GM19324 (cell line): ENCODE measurements at regions not wholly inside any gene's neighbourhood (a gene's known extent, or its start where the extent isn't known, plus 50 kb on each side); places are given as distances from the start of the nearest gene placed in this dataset.
A peak's percentile ranks its signal among the peaks of the same experiment; 100 is the strongest.
"Not testable (repeated sequence)": the region's sequence is repeated elsewhere in the genome, so short reads cannot be mapped to it uniquely, and the experiment has no call there.

Experiments used
- ATAC-seq: cut with Tn5 transposase; IDR thresholded peaks from one replicate; pipeline ENCODE4 v1.9.1; 2021; ENCODE audit warnings: mild to moderate bottlenecking, moderate library complexity; ENCODE audit not compliant: unreplicated experiment, low FRiP score

- peak; percentile 66 for ATAC-seq
These were observed 115.0 kb upstream of the SHISA3 start for GRCh38 chr4:42282081-42282901.

DNA sequence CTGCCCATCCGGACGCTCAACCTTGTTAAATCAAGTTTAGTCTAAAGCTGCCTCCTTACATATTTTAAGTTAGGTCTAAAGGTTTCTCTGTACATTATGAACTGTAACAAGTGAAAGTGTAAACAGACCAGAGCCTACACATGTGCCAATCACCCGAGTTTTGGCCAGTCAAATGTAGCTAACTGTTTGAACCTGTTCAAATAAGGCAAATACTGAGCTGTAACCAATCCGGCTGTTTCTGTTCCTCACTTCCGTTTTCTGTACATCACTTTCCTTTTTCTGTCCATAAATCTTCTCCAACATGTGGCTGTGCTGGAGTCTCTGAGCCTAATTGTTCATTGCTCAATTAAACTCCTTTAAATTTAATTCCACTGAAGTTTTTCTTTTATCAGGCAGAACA is 113.3 kb upstream of the SHISA3 start:
- ATAC-seq, result no peak

GRCh38 chr4:42288876-42289275 is 108.4 kb upstream of the SHISA3 start:
- not testable (repeated sequence) for ATAC-seq

GRCh38 chr4:42292192-42292591 is 105.1 kb upstream of the SHISA3 start:
- not testable (repeated sequence) for ATAC-seq

GRCh38 chr4:42293967-42294813 is 103.1 kb upstream of the SHISA3 start:
- ATAC-seq, result no peak

- no peak for ATAC-seq
These were observed 101.1 kb upstream of the SHISA3 start for GRCh38 chr4:42296196-42296595.

- no peak for ATAC-seq
These were observed 94.9 kb upstream of the SHISA3 start for GRCh38 chr4:42302348-42302747.

- ATAC-seq, result no peak
These were observed 90.8 kb upstream of the SHISA3 start for GRCh38 chr4:42306221-42307109.

- ATAC-seq, result no peak
These were observed 89.0 kb upstream of the SHISA3 start for GRCh38 chr4:42308247-42308646.

GRCh38 chr4:42309361-42310260 is 87.7 kb upstream of the SHISA3 start:
- no peak for ATAC-seq

DNA sequence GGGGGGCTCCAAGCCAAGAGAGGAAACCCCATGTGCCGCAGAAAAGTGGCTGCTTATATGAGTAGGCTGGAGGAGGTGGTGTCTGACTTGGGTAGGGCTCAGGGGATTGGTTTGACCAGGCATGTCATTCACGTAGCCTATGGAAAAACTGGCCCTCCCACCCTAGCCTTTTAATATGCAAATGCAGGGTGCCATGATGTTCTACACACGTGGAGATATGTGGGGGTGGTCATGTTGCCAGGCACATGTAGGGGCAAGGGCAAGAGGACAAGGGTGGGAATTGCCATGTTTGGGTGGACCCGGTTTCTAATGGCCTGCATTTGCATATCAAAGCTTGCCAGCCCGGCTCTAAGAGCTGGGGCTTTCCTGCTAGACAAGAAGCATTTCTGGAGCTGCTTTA is 86.9 kb upstream of the SHISA3 start:
- no peak for ATAC-seq

DNA sequence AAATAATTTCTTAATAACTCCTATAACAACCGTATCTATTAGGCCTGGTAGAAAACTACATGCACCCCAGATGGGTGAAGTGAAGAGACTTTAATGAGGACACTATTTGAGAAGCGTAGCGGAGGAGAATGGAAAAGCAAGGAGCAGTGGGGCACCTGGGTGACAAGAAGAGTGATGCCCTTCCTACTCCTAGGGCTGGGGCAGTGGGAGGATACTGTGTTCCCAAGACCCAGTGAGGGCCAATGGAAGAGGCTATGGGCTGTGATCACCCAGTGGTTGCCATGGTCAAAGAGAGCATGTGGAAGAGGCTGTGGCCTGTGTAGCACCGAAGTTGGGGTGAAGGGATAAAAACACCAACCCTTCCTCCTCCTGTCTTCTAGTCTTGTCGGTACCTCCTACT is 86.5 kb upstream of the SHISA3 start:
- ATAC-seq, result no peak

DNA sequence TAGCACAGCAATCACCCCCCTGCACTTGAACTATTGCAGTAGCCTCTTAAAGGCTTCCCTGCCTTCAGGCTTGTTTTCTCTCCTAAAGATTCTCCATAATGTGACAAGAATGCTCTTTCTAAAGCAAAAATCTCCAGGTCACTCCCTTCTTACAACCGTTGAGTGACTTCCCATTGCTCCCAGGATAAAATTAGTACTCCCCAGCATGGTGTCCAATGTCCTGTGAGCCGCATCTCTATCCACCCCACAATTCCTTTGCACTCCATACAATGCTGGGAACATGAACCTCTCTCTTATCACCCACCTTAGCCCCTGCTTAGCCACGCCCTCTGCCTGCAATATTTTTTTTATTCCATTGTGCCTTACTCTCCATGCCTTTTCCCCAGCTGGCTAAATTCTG is 85.7 kb upstream of the SHISA3 start:
- ATAC-seq, result no peak

- not testable (repeated sequence) for ATAC-seq
These were observed 83.9 kb upstream of the SHISA3 start for GRCh38 chr4:42313420-42313819.

- ATAC-seq, result no peak
These were observed 83.4 kb upstream of the SHISA3 start for GRCh38 chr4:42313872-42314271.

DNA sequence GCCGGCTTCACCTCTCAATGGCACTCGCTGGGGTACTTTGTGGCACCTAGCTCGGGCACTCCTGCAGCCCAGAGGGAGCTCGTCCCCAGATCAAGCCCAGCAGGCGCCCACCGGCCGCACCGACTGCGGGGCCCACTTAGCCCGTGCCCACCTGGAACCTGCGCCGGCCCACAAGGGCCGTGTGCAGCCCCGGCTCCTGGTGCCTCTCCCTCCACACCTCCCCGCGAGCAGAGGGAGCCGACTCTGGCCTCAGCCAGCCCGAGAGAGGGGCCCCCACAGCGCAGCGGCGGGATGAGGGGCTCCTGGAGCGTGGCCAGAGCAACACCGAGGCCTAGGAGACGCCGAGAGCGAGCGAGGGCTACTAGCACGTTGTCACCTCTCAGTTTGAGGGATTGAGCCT is 82.1 kb upstream of the SHISA3 start:
- no peak for ATAC-seq

DNA sequence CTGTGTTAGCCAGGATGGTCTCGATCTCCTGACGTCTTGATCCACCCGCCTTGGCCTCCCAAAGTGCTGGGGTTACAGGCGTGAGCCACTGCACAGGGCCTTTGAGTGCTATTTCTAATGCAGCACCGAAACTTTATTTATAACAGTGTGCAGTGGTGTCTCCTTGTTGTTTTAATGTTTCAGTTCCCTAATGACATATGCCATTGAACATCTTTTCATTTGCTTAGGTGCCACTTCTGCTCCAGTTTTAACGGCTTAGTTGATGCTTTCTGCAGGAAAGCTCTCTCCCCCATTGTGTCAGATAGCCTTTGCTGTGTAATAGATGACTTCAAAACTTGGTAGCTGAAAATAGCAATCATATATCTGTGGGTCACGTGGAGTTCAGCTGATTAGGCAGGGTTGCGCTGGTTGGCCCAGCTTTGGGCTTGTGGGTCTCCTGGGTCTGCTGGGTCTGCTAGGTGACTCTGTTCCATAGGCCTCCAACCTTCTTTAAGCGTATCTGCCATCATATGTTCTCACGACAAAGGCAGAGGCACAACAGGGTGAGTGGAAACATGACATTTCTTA is 76.4 kb upstream of the SHISA3 start:
- ATAC-seq, result no peak

DNA sequence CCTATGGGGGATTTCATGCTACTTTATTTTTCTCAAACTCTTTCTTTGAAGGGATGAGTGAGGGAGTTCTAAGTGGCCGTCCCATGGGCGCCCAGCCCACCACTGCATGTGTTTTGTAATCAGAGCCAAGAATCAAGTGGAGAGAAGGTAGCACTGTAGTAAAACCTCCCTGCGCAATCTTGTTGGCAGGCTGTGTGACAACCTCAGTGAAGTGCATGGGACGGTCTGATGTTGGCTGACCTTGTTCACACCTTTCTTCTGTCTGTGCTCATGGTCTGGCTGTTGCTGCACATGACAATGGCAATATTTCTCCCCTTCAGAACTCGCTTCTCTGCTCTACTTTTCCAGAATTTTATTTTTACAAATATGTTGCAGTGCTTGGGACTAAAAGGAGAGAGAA is 71.2 kb upstream of the SHISA3 start:
- no peak for ATAC-seq

- ATAC-seq, result no peak
These were observed 70.8 kb upstream of the SHISA3 start for GRCh38 chr4:42326524-42326923.
